Cardiac muscle cell (in vitro differentiated cells and primary cell): ENCODE measurements at regions not wholly inside any gene's neighbourhood (a gene's known extent, or its start where the extent isn't known, plus 50 kb on each side); places are given as distances from the start of the nearest gene placed in this dataset.

Source experiments
- DNase-seq, 2 donors: peaks; one replicate each; pipeline versions ENCODE4 v3.0.0 to v3.0.0-alpha.2; 2010 to 2017; ENCODE audit warnings: low read depth in 1 of 2, low spot score in 1 of 2
- H3K27ac ChIP-seq: fragments of 200-600 bp; sonication (generic); 2 replicates; pipeline ENCODE4 v1.5.1; 2016
- H3K27me3 ChIP-seq: fragments of 200-600 bp; sonication (generic); 2 replicates; pipeline ENCODE4 v1.6.0; 2016; ENCODE audit warnings: control low read depth
- H3K36me3 ChIP-seq: fragments of 200-600 bp; sonication (generic); 2 replicates; pipeline ENCODE4 v1.5.1; 2016; ENCODE audit warnings: control low read depth
- H3K4me1 ChIP-seq: fragments of 200-600 bp; sonication (generic); 2 replicates; pipeline ENCODE4 v1.8.1; 2017; ENCODE audit warnings: low read depth, mild to moderate bottlenecking, mixed run types
- H3K4me3 ChIP-seq: fragments of 200-600 bp; sonication (generic); 2 replicates; pipeline ENCODE4 v1.5.1; 2016; ENCODE audit warnings: mild to moderate bottlenecking
- H3K9me3 ChIP-seq: fragments of 200-600 bp; sonication (generic); 2 replicates; pipeline ENCODE4 v1.5.1; 2017; ENCODE audit warnings: low read depth, mild to moderate bottlenecking, control low read depth
- CTCF ChIP-seq: IDR thresholded peaks from 2 replicates; pipeline ENCODE4 v1.5.1; 2012; ENCODE audit warnings: low read depth, mild to moderate bottlenecking, low read length

- H3K4me1 ChIP-seq: no peaks in the 10 kb centered on the region
- H3K9me3 ChIP-seq: no peaks in the 10 kb centered on the region
- H3K27ac ChIP-seq: no peak overlapping the region
- no peak for TF ChIP-seq CTCF
- no peak for DNase-seq
- no peaks in the 10 kb centered on the region for H3K36me3 ChIP-seq
- no peak overlapping the region for H3K4me3 ChIP-seq
- no peaks in the 10 kb centered on the region for H3K27me3 ChIP-seq
Observed at GRCh38 chr5:2861605-2862004, 110.1 kb upstream of the IRX2 start.

- H3K27ac ChIP-seq: no peak overlapping the region
- no peak overlapping the region for H3K4me3 ChIP-seq
- H3K9me3 ChIP-seq: no peaks in the 10 kb centered on the region
- no peak for TF ChIP-seq CTCF
- no peaks in the 10 kb centered on the region for H3K36me3 ChIP-seq
- H3K4me1 ChIP-seq: no peaks in the 10 kb centered on the region
- H3K27me3 ChIP-seq: no peaks in the 10 kb centered on the region
- no peak for DNase-seq
Observed at GRCh38 chr5:2860101-2860500, 108.6 kb upstream of the IRX2 start.

GRCh38 chr5:2857837-2858236 lies 106.4 kb upstream of the IRX2 start:
- H3K27me3 ChIP-seq: no peaks in the 10 kb centered on the region
- no peak overlapping the region for H3K4me3 ChIP-seq

GRCh38 chr5:2856206-2856605 lies 104.7 kb upstream of the IRX2 start:
- no peak for TF ChIP-seq CTCF
- no peaks in the 10 kb centered on the region for H3K27me3 ChIP-seq

More at GRCh38 chr5:2857837-2858236, 106.4 kb upstream of the IRX2 start:
- no peak for TF ChIP-seq CTCF
- DNase-seq: no peak
- no peak overlapping the region for H3K27ac ChIP-seq
- H3K9me3 ChIP-seq: no peaks in the 10 kb centered on the region
- H3K36me3 ChIP-seq: no peaks in the 10 kb centered on the region
- H3K4me1 ChIP-seq: no peaks in the 10 kb centered on the region

GRCh38 chr5:2852446-2852845 lies 101.0 kb upstream of the IRX2 start:
- no peaks in the 10 kb centered on the region for H3K4me1 ChIP-seq
- H3K27me3 ChIP-seq: no peaks in the 10 kb centered on the region
- no peaks in the 10 kb centered on the region for H3K9me3 ChIP-seq
- DNase-seq: no peak
- H3K36me3 ChIP-seq: no peaks in the 10 kb centered on the region
- no peak overlapping the region for H3K4me3 ChIP-seq
- TF ChIP-seq CTCF: no peak
- H3K27ac ChIP-seq: no peak overlapping the region

More at GRCh38 chr5:2856206-2856605, 104.7 kb upstream of the IRX2 start:
- H3K4me1 ChIP-seq: no peaks in the 10 kb centered on the region
- no peak for DNase-seq
- no peak overlapping the region for H3K4me3 ChIP-seq
- no peak overlapping the region for H3K27ac ChIP-seq
- H3K9me3 ChIP-seq: no peaks in the 10 kb centered on the region
- H3K36me3 ChIP-seq: no peaks in the 10 kb centered on the region

GRCh38 chr5:2851895-2852294 lies 100.4 kb upstream of the IRX2 start:
- no peak for TF ChIP-seq CTCF
- Histone ChIP-seq H3K9me3 (no peaks in the 10 kb centered on the region), H3K4me1 (no peaks in the 10 kb centered on the region), H3K27ac (no peak overlapping the region), H3K36me3 (no peaks in the 10 kb centered on the region), H3K27me3 (no peaks in the 10 kb centered on the region), H3K4me3 (no peak overlapping the region)
- DNase-seq: no peak
